Neural cell (in vitro differentiated cells): ENCODE measurements at regions not wholly inside any gene's neighbourhood (a gene's known extent, or its start where the extent isn't known, plus 50 kb on each side); places are given as distances from the start of the nearest gene placed in this dataset.

Experiments used
- H2AFZ ChIP-seq: fragments of 200-600, 300-800 bp; sonication (generic), shearing (Covaris generic); 2 replicates; pipeline ENCODE4 v1.6.0; 2014; ENCODE audit warnings: low read depth, mild to moderate bottlenecking, antibody characterized with exemption, low read length, moderate library complexity
- H3F3A ChIP-seq: fragments of 200-600 bp; shearing (Covaris generic); 2 replicates; pipeline ENCODE4 v1.6.1; 2016; ENCODE audit warnings: mild to moderate bottlenecking, moderate library complexity, mixed read lengths, antibody characterized with exemption, low read length; ENCODE audit not compliant: insufficient read depth, poor library complexity, severe bottlenecking
- H3K27ac ChIP-seq: fragments of 200-600, 300-800 bp; sonication (generic), shearing (Covaris generic); 2 replicates; pipeline ENCODE4 v1.5.1; 2014; ENCODE audit warnings: mild to moderate bottlenecking, low read length, moderate library complexity
- H3K27me3 ChIP-seq: fragments of 300-800, 200-600 bp; sonication (generic), shearing (Covaris generic); 2 replicates; pipeline ENCODE4 v1.6.0; 2014; ENCODE audit warnings: mild to moderate bottlenecking, low read depth, low read length, moderate library complexity; ENCODE audit not compliant: insufficient read depth
- H3K36me3 ChIP-seq: fragments of 300-800, 200-600 bp; sonication (generic), shearing (Covaris generic); 2 replicates; pipeline ENCODE4 v1.5.1; 2014; ENCODE audit warnings: mild to moderate bottlenecking, antibody characterized with exemption, low read length, moderate library complexity; ENCODE audit not compliant: insufficient read depth
- H3K4me2 ChIP-seq: fragments of 300-800, 200-600 bp; sonication (generic), shearing (Covaris generic); 2 replicates; pipeline ENCODE4 v1.6.0; 2014; ENCODE audit warnings: mild to moderate bottlenecking, low read length
- H3K4me3 ChIP-seq: fragments of 300-800, 200-600 bp; sonication (generic), shearing (Covaris generic); 2 replicates; pipeline ENCODE4 v1.5.1; 2014; ENCODE audit warnings: mild to moderate bottlenecking, low read length, moderate library complexity
- H3K79me2 ChIP-seq: fragments of 200-600 bp; shearing (Covaris generic); replicated peaks from 2 replicates; pipeline ENCODE4 v1.6.0; 2014; ENCODE audit warnings: mild to moderate bottlenecking, low read length, moderate library complexity; ENCODE audit not compliant: insufficient read depth
- H3K9ac ChIP-seq: fragments of 300-800, 200-600 bp; sonication (generic), shearing (Covaris generic); 2 replicates; pipeline ENCODE4 v1.6.1; 2016; ENCODE audit warnings: mild to moderate bottlenecking, low read length, mixed read lengths
- H3K9me2 ChIP-seq: fragments of 200-600 bp; shearing (Covaris generic); 2 replicates; pipeline ENCODE4 v1.6.1; 2016; ENCODE audit warnings: mild to moderate bottlenecking, low read length, mixed read lengths; ENCODE audit not compliant: insufficient read depth
- H3K9me3 ChIP-seq: fragments of 200-600, 300-800 bp; sonication (generic), shearing (Covaris generic); 2 replicates; pipeline ENCODE4 v1.6.1; 2016; ENCODE audit warnings: mild to moderate bottlenecking, mixed run types, low read length, moderate library complexity, mixed read lengths
- H4K20me1 ChIP-seq: fragments of 200-600 bp; shearing (Covaris generic); 2 replicates; pipeline ENCODE4 v1.6.1; 2016; ENCODE audit warnings: mild to moderate bottlenecking, mixed run types; ENCODE audit not compliant: insufficient read depth
- EP300 ChIP-seq: fragments of 450-650 bp; conservative IDR thresholded peaks from 2 replicates; pipeline ENCODE4 v1.6.1; 2014; ENCODE audit warnings: antibody characterized with exemption, mild to moderate bottlenecking, moderate library complexity; ENCODE audit not compliant: poor library complexity, severe bottlenecking
- EZH2 ChIP-seq: fragments of 200-600, 300-800 bp; shearing (Covaris generic), sonication (generic); IDR thresholded peaks from 2 replicates; pipeline ENCODE4 v1.6.1; 2014; ENCODE audit warnings: antibody characterized with exemption, low read length, borderline replicate concordance, mild to moderate bottlenecking; ENCODE audit not compliant: insufficient read depth, poor library complexity, severe bottlenecking
- MXI1 ChIP-seq: fragments of 450-650 bp; conservative IDR thresholded peaks from 2 replicates; pipeline ENCODE4 v1.6.1; 2014; ENCODE audit warnings: antibody characterized with exemption, mild to moderate bottlenecking; ENCODE audit not compliant: poor library complexity, severe bottlenecking
- POLR2AphosphoS5 ChIP-seq: IDR thresholded peaks from 2 replicates; pipeline ENCODE4 v1.6.1; 2012
- RAD21 ChIP-seq: fragments of 450-650 bp; conservative IDR thresholded peaks from 2 replicates; pipeline ENCODE4 v1.6.1; 2014; ENCODE audit warnings: antibody characterized with exemption, mild to moderate bottlenecking, moderate library complexity
- REST ChIP-seq: IDR thresholded peaks from 2 replicates; pipeline ENCODE4 v1.6.1; 2012; ENCODE audit warnings: borderline replicate concordance
- SMC3 ChIP-seq: fragments of 450-650 bp; conservative IDR thresholded peaks from 2 replicates; pipeline ENCODE4 v1.6.1; 2014; ENCODE audit warnings: antibody characterized with exemption, mild to moderate bottlenecking, moderate library complexity; ENCODE audit not compliant: poor library complexity
- TAF1 ChIP-seq: IDR thresholded peaks from 2 replicates; pipeline ENCODE4 v1.6.1; 2012; ENCODE audit warnings: low read depth
- TF ChIP-seq, protein P1 (sequence below): fragments of 450-650 bp; IDR thresholded peaks from 2 replicates; pipeline ENCODE4 v1.5.1; 2014; ENCODE audit warnings: antibody characterized with exemption, mild to moderate bottlenecking, moderate library complexity; ENCODE audit not compliant: poor library complexity, severe bottlenecking

DNA sequence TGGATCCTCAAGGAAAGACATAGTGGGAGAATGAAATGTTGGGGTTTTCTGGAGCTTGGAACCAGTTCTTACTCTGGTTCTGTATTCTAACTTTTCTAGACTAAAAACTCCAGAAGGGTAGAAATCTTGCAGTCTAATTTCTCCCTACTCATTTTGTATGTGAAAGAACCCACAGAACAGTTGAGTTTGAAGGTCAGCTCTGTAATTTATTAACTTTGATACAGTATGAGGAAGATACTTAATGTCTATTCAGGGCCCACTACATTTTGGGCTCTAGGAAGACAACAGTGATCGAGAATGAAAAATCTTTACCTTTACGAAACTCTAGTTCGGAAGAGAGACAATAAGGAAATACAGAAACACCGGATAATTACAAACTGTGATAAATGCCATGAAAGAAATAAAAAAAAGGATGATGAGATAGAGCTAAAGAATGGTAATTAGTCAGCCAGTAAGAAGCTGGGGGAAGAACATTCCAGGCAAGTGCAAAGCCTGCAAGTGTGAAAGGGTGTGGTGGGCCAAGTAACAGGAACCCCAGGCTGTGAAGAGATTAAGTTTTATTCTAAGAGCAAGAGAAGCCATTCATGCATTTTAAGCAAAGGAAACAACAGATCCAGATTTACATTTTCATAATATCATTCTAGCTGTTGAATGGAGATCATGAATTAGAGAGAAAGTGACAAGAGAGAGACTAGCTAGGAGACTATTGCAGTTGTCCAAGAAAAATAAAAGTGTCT is 159.9 kb upstream of the HMCN1 start:
- TF ChIP-seq REST, result no peak
- TF ChIP-seq RAD21, result no peak
- TF ChIP-seq TAF1, result no peak
- no peak for TF ChIP-seq MXI1
- no peak for TF ChIP-seq SMC3
- no peak for TF ChIP-seq POLR2AphosphoS5
- Histone ChIP-seq H3K4me2 (no peak overlapping the region), H2AFZ (no peak overlapping the region), H3K27ac (no peak overlapping the region), H3F3A (no peaks in the 10 kb centered on the region), H4K20me1 (no peaks in the 10 kb centered on the region), H3K27me3 (no peaks in the 10 kb centered on the region), H3K36me3 (no peaks in the 10 kb centered on the region), H3K9me3 (no peaks in the 10 kb centered on the region), H3K9me2 (no peaks in the 10 kb centered on the region), H3K9ac (no peak overlapping the region), H3K4me3 (no peak overlapping the region), H3K79me2 (no peaks in the 10 kb centered on the region)

- H3K27ac ChIP-seq, result no peak overlapping the region
- no peaks in the 10 kb centered on the region for H3K9me3 ChIP-seq
- no peaks in the 10 kb centered on the region for H3K36me3 ChIP-seq
- H3K79me2 ChIP-seq, result no peaks in the 10 kb centered on the region
- H3F3A ChIP-seq, result no peaks in the 10 kb centered on the region
- TF ChIP-seq EP300, result no peak
- TF ChIP-seq RAD21, result no peak
- no peak for TF ChIP-seq REST
- no peak for TF ChIP-seq EZH2
- no peak for TF ChIP-seq POLR2AphosphoS5
- no peak for TF ChIP-seq MXI1
- no peak for TF ChIP-seq SMC3
- TF ChIP-seq TAF1, result no peak
- TF ChIP-seq, protein P1, sequence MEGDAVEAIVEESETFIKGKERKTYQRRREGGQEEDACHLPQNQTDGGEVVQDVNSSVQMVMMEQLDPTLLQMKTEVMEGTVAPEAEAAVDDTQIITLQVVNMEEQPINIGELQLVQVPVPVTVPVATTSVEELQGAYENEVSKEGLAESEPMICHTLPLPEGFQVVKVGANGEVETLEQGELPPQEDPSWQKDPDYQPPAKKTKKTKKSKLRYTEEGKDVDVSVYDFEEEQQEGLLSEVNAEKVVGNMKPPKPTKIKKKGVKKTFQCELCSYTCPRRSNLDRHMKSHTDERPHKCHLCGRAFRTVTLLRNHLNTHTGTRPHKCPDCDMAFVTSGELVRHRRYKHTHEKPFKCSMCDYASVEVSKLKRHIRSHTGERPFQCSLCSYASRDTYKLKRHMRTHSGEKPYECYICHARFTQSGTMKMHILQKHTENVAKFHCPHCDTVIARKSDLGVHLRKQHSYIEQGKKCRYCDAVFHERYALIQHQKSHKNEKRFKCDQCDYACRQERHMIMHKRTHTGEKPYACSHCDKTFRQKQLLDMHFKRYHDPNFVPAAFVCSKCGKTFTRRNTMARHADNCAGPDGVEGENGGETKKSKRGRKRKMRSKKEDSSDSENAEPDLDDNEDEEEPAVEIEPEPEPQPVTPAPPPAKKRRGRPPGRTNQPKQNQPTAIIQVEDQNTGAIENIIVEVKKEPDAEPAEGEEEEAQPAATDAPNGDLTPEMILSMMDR, result no peak
- H3K27me3 ChIP-seq, result no peaks in the 10 kb centered on the region
- no peak overlapping the region for H3K4me3 ChIP-seq
- H3K9me2 ChIP-seq, result no peaks in the 10 kb centered on the region
- no peak overlapping the region for H3K4me2 ChIP-seq
- H2AFZ ChIP-seq, result no peak overlapping the region
- H3K9ac ChIP-seq, result no peak overlapping the region
- H4K20me1 ChIP-seq, result no peaks in the 10 kb centered on the region
Measured at GRCh38 chr1:185573677-185574076, 160.5 kb upstream of the HMCN1 start.
